ENCODE measurements at regions not wholly inside any gene's neighbourhood (a gene's known extent, or its start where the extent isn't known, plus 50 kb on each side); places are given as distances from the start of the nearest gene placed in this dataset.

GRCh38 chr15:35936284-35936683 lies 390.3 kb upstream of the DPH6 start:
- H3K4me2 ChIP-seq, result no peak overlapping the region
- no peak for DNase-seq
- TF ChIP-seq EZH2 (IDR thresholded peaks at IDR 0.05; ENCODE audit: low read depth) (no peak), CTCF (conservative IDR thresholded peaks at IDR 0.05) (no peak)
- H3K4me1 ChIP-seq (replicated peaks; ENCODE audit: insufficient read depth), result no peaks in the 10 kb centered on the region
- H3K9me2 ChIP-seq (ENCODE audit: insufficient read depth), result no peaks in the 10 kb centered on the region
- BruUV-seq (replicated peaks), result no TSS peak
- ChIA-PET POLR2A (ENCODE audit: unreplicated experiment) (interaction anchor here (0.7 kb wide), 1 partner anchor 49 kb away, joined by 5 read pairs; no protein-coding TSS in a partner anchor), CTCF (no interaction called here)
- H3K4me3 ChIP-seq, result no peak overlapping the region
- no peak overlapping the region for H2AFZ ChIP-seq
- intact Hi-C loops (cut with micrococcal nuclease; ENCODE audit: unreplicated experiment), result no loop called here
- H3K79me2 ChIP-seq (ENCODE audit: low read depth), result no peaks in the 10 kb centered on the region
- H3K9me3 ChIP-seq (ENCODE audit: insufficient read depth, low read depth), result no peaks in the 10 kb centered on the region
- no peak overlapping the region for H3K27ac ChIP-seq
- no peaks in the 10 kb centered on the region for H3K27me3 ChIP-seq (ENCODE audit: insufficient read depth, low read depth)
- H4K20me1 ChIP-seq (ENCODE audit: insufficient read depth), result no peaks in the 10 kb centered on the region
- H3F3A ChIP-seq (ENCODE audit: insufficient read depth, low read depth), result no peaks in the 10 kb centered on the region; the same call in 1 of the 2 replicates
- no peaks in the 10 kb centered on the region for H3K36me3 ChIP-seq (ENCODE audit: low read depth)

GRCh38 chr15:35937380-35937779 lies 391.4 kb upstream of the DPH6 start:
- H3K27me3 ChIP-seq (ENCODE audit: insufficient read depth, low read depth), result no peaks in the 10 kb centered on the region
- BruUV-seq (replicated peaks), result no TSS peak
- no peak overlapping the region for H3K27ac ChIP-seq
- H3K9me2 ChIP-seq (ENCODE audit: insufficient read depth), result no peaks in the 10 kb centered on the region
- DNase-seq, result no peak
- H4K20me1 ChIP-seq (ENCODE audit: insufficient read depth), result no peaks in the 10 kb centered on the region
- no peaks in the 10 kb centered on the region for H3K4me1 ChIP-seq (replicated peaks; ENCODE audit: insufficient read depth)
- H3K9me3 ChIP-seq (ENCODE audit: insufficient read depth, low read depth), result no peaks in the 10 kb centered on the region
- H3K4me2 ChIP-seq, result no peak overlapping the region
- POLR2A ChIA-PET (ENCODE audit: unreplicated experiment), result no interaction called here
- CTCF ChIA-PET, result no interaction called here
- intact Hi-C loops (cut with micrococcal nuclease; ENCODE audit: unreplicated experiment), result no loop called here
- TF ChIP-seq EZH2 (IDR thresholded peaks at IDR 0.05; ENCODE audit: low read depth), result no peak
- TF ChIP-seq CTCF (conservative IDR thresholded peaks at IDR 0.05), result no peak
- no peak overlapping the region for H3K4me3 ChIP-seq
- no peaks in the 10 kb centered on the region for H3K79me2 ChIP-seq (ENCODE audit: low read depth)
- no peaks in the 10 kb centered on the region for H3K36me3 ChIP-seq (ENCODE audit: low read depth)
- no peaks in the 10 kb centered on the region; the same call in 1 of the 2 replicates for H3F3A ChIP-seq (ENCODE audit: insufficient read depth, low read depth)
- H2AFZ ChIP-seq, result no peak overlapping the region

- no peaks in the 10 kb centered on the region for H3K9me2 ChIP-seq (ENCODE audit: insufficient read depth)
- no peak overlapping the region for H3K4me2 ChIP-seq
- ChIA-PET POLR2A (ENCODE audit: unreplicated experiment) (no interaction called here), CTCF (no interaction called here)
- no peaks in the 10 kb centered on the region for H3K27me3 ChIP-seq (ENCODE audit: insufficient read depth, low read depth)
- H3K9me3 ChIP-seq (ENCODE audit: insufficient read depth, low read depth), result no peaks in the 10 kb centered on the region
- H4K20me1 ChIP-seq (ENCODE audit: insufficient read depth), result no peaks in the 10 kb centered on the region
- H3K27ac ChIP-seq, result no peak overlapping the region
- intact Hi-C loops (cut with micrococcal nuclease; ENCODE audit: unreplicated experiment), result no loop called here
- no peaks in the 10 kb centered on the region for H3K36me3 ChIP-seq (ENCODE audit: low read depth)
- no peaks in the 10 kb centered on the region; the same call in 1 of the 2 replicates for H3F3A ChIP-seq (ENCODE audit: insufficient read depth, low read depth)
- no peak overlapping the region for H2AFZ ChIP-seq
- TF ChIP-seq EZH2 (IDR thresholded peaks at IDR 0.05; ENCODE audit: low read depth) (no peak), CTCF (conservative IDR thresholded peaks at IDR 0.05) (no peak)
- H3K4me1 ChIP-seq (replicated peaks; ENCODE audit: insufficient read depth), result no peaks in the 10 kb centered on the region
- no peaks in the 10 kb centered on the region for H3K79me2 ChIP-seq (ENCODE audit: low read depth)
- H3K4me3 ChIP-seq, result no peak overlapping the region
- no TSS peak for BruUV-seq (replicated peaks)
- no peak for DNase-seq
Measured at GRCh38 chr15:35944945-35945585, 399.1 kb upstream of the DPH6 start.

All from PC-9 (cell line).